Activated T-cell treated with anti-CD3 and anti-CD28 coated beads for 24 hours (primary cell): ENCODE measurements at regions not wholly inside any gene's neighbourhood (a gene's known extent, or its start where the extent isn't known, plus 50 kb on each side); places are given as distances from the start of the nearest gene placed in this dataset.

Experiments used
- DNase-seq: peaks from one replicate; pipeline ENCODE4 v3.0.0-alpha.2; 2020; ENCODE audit warnings: low read depth

DNA sequence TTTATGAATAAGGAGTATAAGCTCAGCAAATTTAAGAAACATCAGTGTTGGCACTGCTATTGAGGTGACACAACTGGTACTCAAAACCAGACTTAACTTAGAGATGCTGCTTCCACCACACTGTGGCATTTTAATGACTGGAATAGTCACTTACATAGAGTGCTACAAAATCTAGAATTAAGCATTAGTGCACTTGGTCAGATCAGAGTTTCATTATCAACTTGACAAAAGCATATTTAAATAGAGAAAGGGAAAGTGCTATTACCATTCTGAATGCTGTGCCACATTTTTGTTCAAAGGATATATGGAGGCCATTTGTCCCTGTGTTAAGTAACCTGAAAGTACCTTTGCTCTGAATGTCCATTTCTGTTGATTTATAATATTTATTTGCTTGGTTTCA, 800.7 kb upstream of the ALCAM start:
- no peak for DNase-seq

DNA sequence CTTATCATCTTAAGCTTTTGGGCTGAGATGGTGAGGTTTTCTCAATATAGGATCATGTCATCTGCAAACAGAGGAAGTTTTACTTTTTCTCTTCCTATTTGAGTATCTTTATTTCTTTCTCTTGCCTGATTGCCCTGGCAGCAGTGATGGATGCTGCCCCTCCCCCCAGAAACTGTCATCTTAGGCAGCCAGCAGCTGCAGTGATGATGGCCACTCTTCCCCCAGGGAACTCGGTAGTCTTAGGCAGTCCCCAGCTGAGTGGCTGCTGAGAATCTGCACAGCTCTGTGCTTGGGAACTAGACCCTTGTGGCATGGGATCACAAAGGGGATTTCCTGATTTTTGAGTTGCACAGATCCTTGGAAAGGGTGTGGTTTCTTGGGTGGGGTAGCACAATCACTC, 791.1 kb upstream of the ALCAM start:
- no peak for DNase-seq

DNA sequence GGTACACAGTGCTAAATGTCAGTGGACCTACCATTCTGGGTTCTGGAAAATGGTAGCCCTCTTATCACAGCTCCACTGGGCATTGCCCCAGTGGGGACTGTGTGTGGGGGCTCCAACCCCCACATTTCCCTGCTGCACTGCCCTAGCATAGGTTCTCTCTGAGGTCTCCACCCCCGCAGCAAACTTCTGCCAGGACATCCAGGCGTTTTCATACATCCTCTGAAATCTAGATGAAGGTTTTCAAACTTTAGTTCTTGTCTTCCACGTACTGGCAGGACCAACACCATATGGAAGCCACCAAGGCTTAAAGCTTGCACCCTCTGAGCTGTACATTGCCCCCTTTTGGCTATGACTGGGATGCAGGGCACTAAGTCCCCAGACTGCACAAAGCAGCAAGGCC, 788.2 kb upstream of the ALCAM start:
- DNase-seq, result no peak

DNA sequence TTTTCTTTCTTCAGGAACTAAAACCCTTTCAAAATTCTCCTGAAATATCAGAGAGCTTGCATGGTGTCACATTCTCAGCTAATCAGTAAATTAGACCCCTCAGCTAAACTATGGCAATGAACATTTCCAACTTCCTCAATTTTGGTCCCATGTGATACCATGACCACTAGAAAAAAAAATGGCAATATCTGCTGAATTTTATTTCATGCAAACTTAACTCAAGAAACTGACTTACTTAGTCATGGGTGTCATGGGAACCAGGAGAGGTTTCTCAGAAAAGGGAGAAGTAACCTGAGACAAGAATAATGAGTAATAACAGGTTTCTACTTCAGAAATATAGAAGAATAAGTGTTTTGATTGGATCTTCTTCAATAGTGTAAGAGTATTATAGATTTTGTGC, 784.6 kb upstream of the ALCAM start:
- DNase-seq, result no peak

DNA sequence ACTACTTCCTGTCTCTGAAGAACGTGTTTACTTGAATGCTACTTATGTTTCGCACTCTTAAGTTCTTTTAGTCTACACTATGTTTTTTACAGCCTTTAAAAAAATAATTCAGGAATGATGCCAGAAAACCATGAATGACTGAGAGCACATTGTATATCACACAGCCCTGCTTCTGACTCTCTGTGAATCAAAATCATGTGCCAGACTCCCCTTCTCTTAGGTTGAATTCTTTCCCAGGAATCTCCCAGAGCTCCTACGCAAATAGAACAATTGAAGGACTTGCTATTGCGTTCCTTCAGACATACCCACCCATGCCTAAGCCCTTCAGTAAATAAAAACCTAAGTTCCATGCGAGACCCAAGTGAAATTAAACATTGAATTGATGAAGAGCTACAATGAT, 782.0 kb upstream of the ALCAM start:
- no peak for DNase-seq

DNA sequence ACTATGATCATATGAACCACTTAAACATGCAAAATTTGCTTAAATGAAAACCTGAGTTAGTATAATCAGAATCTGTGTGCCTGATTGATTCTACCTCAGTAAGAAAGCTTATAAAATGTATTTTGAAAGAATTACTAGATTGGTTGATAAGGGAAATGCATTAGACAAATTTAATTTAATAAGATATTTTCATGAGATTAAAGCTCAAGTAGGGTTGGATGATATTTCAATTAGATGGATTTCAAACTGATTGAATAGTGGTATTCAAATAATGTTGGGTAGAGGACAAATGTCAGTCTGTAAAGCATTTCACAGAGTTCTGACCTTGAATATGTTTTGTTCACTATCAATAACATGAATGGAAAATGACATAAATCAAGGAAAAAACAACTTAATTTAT, 780.4 kb upstream of the ALCAM start:
- no peak for DNase-seq

DNA sequence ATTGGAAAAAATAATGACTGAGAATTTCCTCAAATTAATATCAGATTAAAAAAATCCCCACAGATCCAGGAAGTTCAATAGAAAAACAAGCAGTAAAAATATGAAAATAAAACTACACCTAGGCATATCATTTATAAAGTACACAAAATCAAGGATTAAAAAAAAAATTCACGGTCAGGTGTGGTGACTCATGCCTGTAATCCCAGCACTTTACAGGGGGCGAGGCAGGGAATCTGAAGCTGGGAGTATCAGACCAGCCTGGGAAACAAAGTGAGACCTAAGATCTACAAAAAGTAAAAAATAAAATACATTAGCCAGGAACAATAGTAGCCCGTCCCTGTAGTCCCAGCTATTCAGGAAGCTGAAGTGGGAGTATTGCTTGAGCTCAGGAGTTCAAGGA, 778.3 kb upstream of the ALCAM start:
- DNase-seq, result no peak

DNA sequence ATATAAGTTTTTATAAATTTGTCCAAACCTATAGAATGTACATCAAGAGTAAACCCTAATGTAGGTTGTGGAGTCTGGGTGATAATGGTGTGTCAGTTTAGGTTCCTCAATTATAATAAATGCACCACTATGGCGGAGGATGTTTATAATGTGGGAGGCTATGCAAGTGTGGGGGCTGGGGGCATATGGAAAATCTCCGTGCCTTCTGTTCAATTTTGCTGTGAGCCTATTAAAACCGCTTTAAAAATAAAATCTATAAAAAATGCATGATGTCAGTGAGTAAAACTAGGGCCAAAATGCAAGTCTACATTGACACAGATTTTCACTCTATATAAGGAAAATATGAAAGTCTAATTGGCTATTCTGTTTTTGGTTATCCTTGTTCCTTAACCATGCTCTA, 774.9 kb upstream of the ALCAM start:
- DNase-seq, result no peak

DNA sequence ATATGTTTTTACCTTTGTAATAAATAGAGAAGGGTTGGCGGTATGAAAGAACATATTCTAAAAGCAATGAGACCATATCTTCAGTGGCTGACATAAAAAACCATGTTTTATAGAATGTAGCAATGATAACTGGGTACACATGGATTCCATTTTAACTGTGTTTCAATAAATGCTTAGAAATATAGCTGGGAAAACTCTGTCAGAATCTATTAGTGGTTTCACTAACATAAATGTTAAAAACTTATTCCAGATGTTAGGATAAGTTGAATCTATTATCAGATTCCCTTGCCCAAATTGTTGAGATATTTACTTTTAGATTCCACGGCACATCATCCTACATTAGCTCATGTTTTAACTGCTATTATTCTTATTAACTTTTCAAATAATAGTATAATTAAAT, 772.2 kb upstream of the ALCAM start:
- no peak for DNase-seq

DNA sequence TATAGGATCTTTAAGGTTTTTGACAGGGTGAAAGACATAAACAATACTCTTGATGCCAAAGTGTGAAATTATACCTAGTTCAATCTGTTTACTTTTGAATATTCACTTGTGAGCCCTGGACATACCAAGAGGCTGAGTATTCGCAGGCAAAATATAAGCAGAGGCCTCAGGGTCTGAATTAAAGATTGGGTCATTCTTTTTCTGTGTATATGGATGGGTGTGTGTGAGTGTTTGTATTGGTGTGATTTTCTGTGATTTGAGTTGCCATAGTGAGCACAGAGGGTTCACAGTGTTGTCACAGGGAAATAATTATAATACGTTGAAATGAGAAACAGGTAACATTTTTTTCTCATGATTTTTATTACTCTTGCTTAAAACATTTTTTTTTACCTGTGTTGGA, 770.7 kb upstream of the ALCAM start:
- DNase-seq, result no peak

DNA sequence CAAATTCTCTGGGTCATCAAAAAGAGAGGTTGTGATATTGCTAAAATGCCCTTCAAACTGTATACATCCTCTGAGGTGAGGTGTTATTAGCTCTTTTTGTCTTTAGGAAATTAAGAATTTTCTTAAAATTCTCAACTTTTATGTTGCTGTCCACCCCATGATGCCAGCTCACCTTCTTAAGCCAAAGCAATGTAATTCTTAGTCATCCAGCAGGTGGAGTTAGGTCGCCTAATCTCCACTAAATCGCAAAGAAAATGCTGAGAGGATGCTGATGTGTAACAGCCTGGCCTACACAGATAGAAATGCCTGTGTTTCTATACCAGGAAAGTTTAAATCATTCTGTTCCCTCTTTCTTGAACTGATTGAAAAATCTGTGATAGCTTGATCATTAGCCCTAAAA, 770.2 kb upstream of the ALCAM start:
- DNase-seq, result no peak

DNA sequence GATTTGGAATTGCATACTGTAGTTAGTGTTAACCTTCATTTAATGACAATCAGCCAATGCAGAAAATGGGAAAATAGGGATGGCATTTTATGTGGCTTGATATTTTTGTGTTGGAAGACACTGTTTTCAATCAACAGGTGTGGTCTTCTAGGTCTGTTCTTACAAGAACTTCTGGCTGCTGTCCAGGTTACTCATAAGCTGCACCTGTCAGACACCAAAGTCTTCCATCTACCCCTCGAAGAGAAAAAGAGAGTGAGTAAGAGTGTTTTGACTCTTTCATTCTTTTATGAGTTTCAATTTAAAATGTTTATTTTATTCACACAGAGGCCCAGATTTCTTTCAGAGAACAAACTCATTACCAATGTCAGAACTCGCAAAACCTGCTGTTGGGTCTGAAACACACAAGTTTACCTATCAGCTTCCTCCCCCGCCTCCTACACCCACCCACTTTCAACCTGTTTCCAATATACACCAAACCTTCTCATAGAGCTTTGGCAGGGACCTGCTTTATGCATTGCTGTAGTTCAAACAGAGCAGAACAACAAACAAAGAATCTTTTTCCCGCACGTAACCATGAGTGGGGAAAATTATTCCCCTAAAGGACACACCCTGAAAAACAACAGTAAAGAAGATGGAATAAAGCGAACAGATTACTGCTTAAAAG, 767.7 kb upstream of the ALCAM start:
- DNase-seq, result no peak

DNA sequence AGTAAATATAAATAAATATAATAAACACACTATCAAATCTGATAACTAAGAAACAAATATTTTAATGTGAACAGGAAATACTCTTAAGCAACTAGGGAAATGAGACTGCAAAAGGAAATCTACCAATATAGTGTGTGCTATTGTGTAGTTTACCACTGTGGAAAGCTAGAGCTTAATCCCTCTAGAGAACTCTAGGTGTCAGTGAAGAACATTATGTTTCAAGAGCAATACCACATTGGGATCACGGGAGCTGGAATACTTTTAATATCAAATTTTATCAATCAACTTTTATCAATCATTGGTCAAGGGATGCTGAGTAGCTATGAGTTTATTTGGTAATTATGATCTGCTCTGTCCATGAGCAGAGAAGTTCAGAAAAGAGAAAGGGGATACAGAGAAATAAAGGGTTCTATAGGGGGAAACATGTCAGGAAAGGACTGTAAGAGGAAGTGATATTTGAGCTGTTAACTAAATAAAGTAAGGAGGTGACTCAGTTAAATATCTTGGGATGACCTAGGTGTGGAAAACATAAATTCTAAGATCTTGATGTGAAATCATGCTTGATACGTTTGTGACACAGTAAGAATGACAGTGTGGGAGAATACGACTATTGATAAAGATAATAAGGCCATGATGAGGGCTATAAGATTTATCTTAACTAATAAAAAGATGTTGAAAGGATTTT, 762.2 kb upstream of the ALCAM start:
- no peak for DNase-seq

DNA sequence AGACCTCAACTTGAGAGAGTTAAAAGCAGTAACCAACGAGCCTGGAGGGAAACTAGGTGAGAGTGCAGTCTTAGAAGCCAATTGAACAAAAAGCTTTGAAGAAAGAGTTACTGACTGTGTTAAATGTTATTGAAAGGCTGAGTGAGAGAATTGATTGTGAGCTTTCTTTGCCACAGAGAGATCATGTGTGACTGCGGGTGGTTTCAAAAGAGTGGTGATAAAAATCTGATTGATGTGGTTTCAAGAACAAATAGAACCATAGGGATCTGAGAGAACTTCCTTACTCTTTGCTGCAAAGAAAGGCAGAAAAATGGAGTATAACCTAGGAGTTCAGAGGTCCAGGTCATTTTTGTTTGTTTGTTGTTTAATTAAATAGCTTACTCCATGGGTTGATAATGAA, 759.9 kb upstream of the ALCAM start:
- DNase-seq, result no peak

DNA sequence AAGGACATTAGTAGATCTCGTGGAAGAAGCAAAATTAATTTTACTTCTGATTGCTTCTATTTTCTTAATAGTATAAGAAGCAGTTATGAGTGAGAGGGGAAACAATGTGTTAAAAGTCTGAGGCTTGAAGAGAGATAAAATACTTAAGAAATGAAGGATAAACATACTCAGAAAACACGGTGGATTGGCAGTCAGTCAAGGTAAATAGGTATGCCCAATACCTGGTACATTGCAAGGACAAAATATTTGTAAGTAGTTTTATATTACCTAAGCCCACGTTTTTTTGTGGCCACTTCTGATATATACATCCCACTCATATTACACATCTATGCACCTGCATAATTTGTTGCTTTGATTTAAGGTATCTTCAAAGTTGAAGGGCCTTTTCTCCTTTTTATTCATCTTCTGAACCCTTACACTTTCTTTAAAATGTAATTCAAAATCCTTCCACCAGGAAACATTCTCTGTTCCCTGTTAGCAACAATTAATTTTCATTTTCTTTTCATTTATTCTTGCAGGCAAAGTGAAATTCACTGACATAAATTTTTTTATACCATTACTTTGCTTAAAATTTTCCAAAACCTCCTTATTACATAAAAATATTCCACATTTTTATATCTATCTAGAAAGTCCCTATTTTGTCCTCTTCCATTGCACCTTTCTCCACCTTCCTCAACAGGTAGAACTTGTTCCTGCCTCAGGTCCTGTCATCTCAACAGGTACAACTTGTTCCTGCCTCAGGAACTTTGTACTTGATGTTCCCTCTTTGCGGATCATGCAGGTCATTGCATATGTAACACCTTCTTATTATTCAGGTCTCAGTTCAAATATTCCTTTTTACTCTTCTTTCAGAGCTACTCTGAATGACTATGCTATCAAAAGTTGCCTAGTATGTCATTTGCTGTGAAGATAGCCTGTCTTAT, 755.7 kb upstream of the ALCAM start:
- DNase-seq, result no peak

DNA sequence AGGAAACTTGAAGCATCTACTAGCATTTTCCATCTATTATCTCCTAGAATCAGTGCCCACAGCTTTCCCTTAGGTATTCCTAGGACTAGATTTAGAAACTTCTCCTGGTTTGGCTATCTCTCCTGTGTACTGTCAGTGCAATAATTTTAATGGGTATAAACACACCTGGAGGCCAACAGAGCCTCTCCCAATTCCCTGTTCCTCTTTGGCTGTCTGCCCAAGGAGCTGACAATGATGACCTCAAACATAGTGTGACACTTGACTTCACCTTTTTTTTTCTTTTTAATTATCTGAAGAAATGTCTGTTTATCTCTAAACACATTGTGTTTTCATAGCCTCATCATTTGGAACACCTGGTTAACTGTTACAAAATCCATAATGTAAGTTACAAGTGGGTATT, 754.5 kb upstream of the ALCAM start:
- no peak for DNase-seq

DNA sequence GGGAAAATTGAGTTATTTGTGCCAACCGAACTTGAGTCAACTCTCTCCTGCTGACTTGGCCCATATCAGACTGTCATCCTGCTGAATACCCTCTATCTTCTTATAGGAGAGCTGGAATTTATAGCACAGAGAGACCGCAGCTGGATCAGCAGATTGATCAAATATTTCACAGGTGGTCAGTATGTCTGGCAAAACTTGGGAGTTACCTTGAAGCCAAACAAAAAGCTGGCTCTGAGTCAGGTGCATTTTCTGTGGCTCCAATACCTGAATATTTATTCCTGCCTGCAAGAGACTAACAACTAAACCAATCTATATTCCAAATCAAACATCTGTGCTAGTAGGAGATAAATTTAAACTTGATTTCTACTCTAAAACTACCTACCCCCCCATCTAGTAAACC, 752.1 kb upstream of the ALCAM start:
- DNase-seq, result no peak

DNA sequence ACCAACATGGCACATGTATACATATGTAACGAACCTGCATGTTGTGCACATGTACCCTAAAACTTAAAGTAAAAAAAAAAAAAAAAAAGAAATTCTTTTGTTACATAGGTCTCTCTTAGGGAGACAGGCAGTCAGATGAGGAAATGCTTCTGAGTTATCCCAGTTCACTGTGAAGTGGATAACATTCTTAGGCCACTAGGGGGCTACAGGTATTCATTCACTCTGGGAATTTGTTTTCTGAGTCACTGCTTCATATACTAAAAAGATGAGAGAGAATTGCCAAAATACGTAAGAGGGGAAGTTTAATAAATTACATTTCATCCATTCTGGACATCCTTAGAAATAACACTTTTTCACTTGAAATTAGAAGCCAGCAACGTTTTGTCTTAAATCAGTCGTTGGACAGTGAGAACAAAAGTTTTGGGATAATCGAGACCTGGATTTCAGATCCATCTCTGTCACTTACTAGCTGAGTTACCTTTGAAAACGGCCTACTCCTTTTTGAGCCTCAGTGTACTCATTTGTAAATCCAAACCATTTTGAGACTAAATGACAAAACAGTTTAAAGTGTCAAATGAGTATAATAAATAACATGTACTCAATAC, 738.4 kb upstream of the ALCAM start:
- no peak for DNase-seq

DNA sequence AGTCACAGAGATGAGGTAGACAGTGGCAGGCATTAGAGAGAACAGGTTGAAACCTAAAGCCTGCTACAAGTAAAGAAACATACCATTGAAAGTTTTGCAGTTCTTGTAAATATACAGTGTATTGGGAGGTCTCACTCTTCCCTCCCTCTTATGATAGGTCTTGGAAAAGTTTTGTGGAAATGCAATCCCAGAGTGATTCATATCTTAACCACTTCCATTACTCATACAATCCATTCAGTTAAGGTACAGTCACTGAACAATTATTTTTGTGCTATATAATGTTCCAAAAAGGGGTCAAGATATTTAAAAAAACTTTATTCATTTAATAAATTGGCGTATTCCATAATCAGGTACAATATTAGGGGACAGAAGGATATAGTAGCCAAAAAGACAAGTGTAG, 737.7 kb upstream of the ALCAM start:
- no peak for DNase-seq

DNA sequence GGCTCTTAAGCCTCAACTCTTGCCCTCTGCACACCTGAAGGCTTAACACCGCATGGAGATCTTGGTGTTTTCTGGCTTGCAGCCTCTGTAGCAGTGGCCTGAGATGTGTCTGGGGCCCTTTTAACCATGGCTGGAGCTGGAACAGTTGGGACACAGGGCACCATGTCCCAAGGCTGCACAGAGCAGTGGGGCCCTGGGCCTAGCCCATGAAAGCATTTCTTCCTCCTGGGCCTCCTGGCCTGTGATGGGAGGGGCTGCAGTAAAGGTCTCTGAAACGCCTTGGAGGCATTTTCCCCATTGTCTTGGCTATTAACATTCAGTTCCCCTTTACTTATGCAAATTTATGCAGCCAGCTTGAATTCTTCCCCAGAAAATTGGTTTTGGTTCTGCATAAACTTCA, 735.5 kb upstream of the ALCAM start:
- DNase-seq, result no peak

DNA sequence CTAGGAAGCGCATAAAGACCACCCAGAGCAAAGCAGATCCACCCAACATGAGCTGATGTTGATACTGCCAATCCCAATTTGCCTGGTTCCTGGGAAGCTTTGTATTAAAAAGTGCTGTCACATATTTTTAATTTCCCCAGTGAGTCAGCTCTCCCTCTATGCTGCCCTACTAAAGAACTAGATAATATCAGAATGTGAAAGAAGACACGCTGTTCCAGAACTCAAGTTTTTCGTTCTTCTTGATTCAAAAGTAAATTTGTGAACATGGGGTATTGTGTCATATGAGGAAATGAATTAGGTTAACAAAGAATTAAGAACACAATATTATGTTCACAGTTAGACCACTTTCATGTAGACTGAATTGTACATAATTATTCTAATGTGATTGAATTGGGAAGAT, 734.2 kb upstream of the ALCAM start:
- DNase-seq, result no peak

DNA sequence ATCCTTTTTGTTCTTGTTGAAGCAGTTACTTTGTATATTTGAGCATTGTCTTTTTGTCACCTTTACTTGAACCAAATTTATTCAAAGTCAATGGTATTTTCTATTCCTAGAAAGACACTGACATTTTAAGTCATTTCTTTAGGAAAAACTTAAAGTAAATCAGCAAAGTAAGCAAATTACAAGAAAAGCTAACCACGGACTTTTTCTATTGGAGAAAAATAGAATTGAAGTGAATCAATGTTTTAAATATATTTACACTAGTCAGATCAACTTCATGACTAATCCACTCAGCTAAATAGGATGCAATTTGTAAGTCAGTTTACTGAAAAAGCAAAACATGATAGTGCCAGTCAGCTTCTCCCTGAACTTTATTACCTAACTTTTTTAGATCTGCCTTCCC, 733.8 kb upstream of the ALCAM start:
- no peak for DNase-seq
